ENCODE measurements at regions not wholly inside any gene's neighbourhood (a gene's known extent, or its start where the extent isn't known, plus 50 kb on each side); places are given as distances from the start of the nearest gene placed in this dataset.

- peaks cover 3% of the 10 kb centered on the region for H3K4me1 Mint-ChIP-seq (ENCODE audit: low read depth, unreplicated experiment)
- no peaks in the 10 kb centered on the region for H3K9me3 Mint-ChIP-seq (ENCODE audit: unreplicated experiment)
- H3K4me3 Mint-ChIP-seq (ENCODE audit: unreplicated experiment) = no peak overlapping the region
- Histone ChIP-seq H3K36me3 (ENCODE audit: control insufficient read depth, insufficient read depth, low read length) (no peaks in the 10 kb centered on the region), H3K27me3 (replicated peaks; ENCODE audit: control insufficient read depth, insufficient read depth, low read length) (no peaks in the 10 kb centered on the region), H3K4me1 (no peaks in the 10 kb centered on the region), H3K9me3 (no peaks in the 10 kb centered on the region), H3K4me3 (ENCODE audit: low read depth, low read length) (no peak overlapping the region)
- peaks cover 3% of the 10 kb centered on the region for H3K27me3 Mint-ChIP-seq (ENCODE audit: insufficient read depth, unreplicated experiment)
- CTCF ChIA-PET = no interaction called here
- intact Hi-C loops (cut with micrococcal nuclease; ENCODE audit: unreplicated experiment) = no loop called here
- H3K27ac Mint-ChIP-seq (ENCODE audit: unreplicated experiment) = no peak overlapping the region
- POLR2A ChIA-PET = no interaction called here
- no peaks in the 10 kb centered on the region for H3K36me3 Mint-ChIP-seq (ENCODE audit: insufficient read depth, unreplicated experiment)
- TF ChIP-seq CTCF (IDR thresholded peaks at IDR 0.05; ENCODE audit: insufficient read depth in 1 of 2, low read depth in 1 of 2, low read length in 1 of 2, severe bottlenecking in 1 of 2, unreplicated experiment in 1 of 2) = no peak
- no TSS peak for BruUV-seq (replicated peaks)
- DNase-seq = no peak
Measured at GRCh38 chr13:34842466-34842865, 99.6 kb upstream of the NBEA start.

- no peaks in the 10 kb centered on the region for H3K36me3 ChIP-seq (ENCODE audit: control insufficient read depth, insufficient read depth, low read length)
- peaks cover 11% of the 10 kb centered on the region for H3K4me1 Mint-ChIP-seq (ENCODE audit: low read depth, unreplicated experiment)
- no peaks in the 10 kb centered on the region for H3K27me3 Mint-ChIP-seq (ENCODE audit: insufficient read depth, unreplicated experiment)
- TF ChIP-seq CTCF (IDR thresholded peaks at IDR 0.05; ENCODE audit: insufficient read depth in 1 of 2, low read depth in 1 of 2, low read length in 1 of 2, severe bottlenecking in 1 of 2, unreplicated experiment in 1 of 2) = no peak
- POLR2A ChIA-PET = no interaction called here
- no TSS peak for BruUV-seq (replicated peaks)
- no peak overlapping the region for H3K27ac Mint-ChIP-seq (ENCODE audit: unreplicated experiment)
- no peak for DNase-seq
- no peaks in the 10 kb centered on the region for H3K4me1 ChIP-seq
- no peak overlapping the region for H3K4me3 Mint-ChIP-seq (ENCODE audit: unreplicated experiment)
- H3K9me3 ChIP-seq = no peaks in the 10 kb centered on the region
- H3K36me3 Mint-ChIP-seq (ENCODE audit: insufficient read depth, unreplicated experiment) = no peaks in the 10 kb centered on the region
- CTCF ChIA-PET = no interaction called here
- H3K4me3 ChIP-seq (ENCODE audit: low read depth, low read length) = no peak overlapping the region
- peaks cover 6% of the 10 kb centered on the region for H3K9me3 Mint-ChIP-seq (ENCODE audit: unreplicated experiment)
- intact Hi-C loops (cut with micrococcal nuclease; ENCODE audit: unreplicated experiment) = no loop called here
- no peaks in the 10 kb centered on the region; the same call in 1 of the 2 replicates for H3K27me3 ChIP-seq (replicated peaks; ENCODE audit: control insufficient read depth, insufficient read depth, low read length)
Measured at GRCh38 chr13:34847766-34848165, 94.3 kb upstream of the NBEA start.

GRCh38 chr13:34849406-34849805 is 92.7 kb upstream of the NBEA start:
- intact Hi-C loops (cut with micrococcal nuclease; ENCODE audit: unreplicated experiment) = no loop called here
- no TSS peak for BruUV-seq (replicated peaks)
- no peak for DNase-seq
- H3K9me3 ChIP-seq = no peaks in the 10 kb centered on the region
- Mint-ChIP-seq H3K36me3 (ENCODE audit: insufficient read depth, unreplicated experiment) (no peaks in the 10 kb centered on the region), H3K4me1 (ENCODE audit: low read depth, unreplicated experiment) (peaks cover 11% of the 10 kb centered on the region), H3K27ac (ENCODE audit: unreplicated experiment) (no peak overlapping the region), H3K9me3 (ENCODE audit: unreplicated experiment) (peaks cover 6% of the 10 kb centered on the region), H3K27me3 (ENCODE audit: insufficient read depth, unreplicated experiment) (no peaks in the 10 kb centered on the region), H3K4me3 (ENCODE audit: unreplicated experiment) (no peak overlapping the region)
- H3K4me3 ChIP-seq (ENCODE audit: low read depth, low read length) = no peak overlapping the region
- H3K36me3 ChIP-seq (ENCODE audit: control insufficient read depth, insufficient read depth, low read length) = no peaks in the 10 kb centered on the region
- TF ChIP-seq CTCF (IDR thresholded peaks at IDR 0.05; ENCODE audit: insufficient read depth in 1 of 2, low read depth in 1 of 2, low read length in 1 of 2, severe bottlenecking in 1 of 2, unreplicated experiment in 1 of 2) = no peak
- H3K4me1 ChIP-seq = no peaks in the 10 kb centered on the region
- no peaks in the 10 kb centered on the region; the same call in 1 of the 2 replicates for H3K27me3 ChIP-seq (replicated peaks; ENCODE audit: control insufficient read depth, insufficient read depth, low read length)
- CTCF ChIA-PET = no interaction called here
- POLR2A ChIA-PET = no interaction called here

Data from Caco-2 (cell line).